Left lobe of liver (tissue), 2 donors: ENCODE measurements at regions not wholly inside any gene's neighbourhood (a gene's known extent, or its start where the extent isn't known, plus 50 kb on each side); places are given as distances from the start of the nearest gene placed in this dataset.
"Not testable (repeated sequence)": the region's sequence is repeated elsewhere in the genome, so short reads cannot be mapped to it uniquely, and the experiment has no call there.

Experiments
- ATAC-seq: fragments of 200-7000 bp; cut with Tn5 transposase; one replicate; pipeline ENCODE4 v1.9.1; 2020; ENCODE audit warnings: mild to moderate bottlenecking, moderate library complexity
- DNase-seq: peaks from one replicate; pipeline ENCODE4 v3.0.0-alpha.2; 2020; ENCODE audit warnings: low spot score
- donor health status: DM: no; HTN: no; CAD: no; lungs with moderate emphysema.
- donor health status: DM: no; HTN: yes; CAD: no.

GRCh38 chr2:150222379-150222778, 265.1 kb downstream of the RND3 start:
- ATAC-seq (no peak), DNase-seq (no peak)

- no peak for DNase-seq
- no peak for ATAC-seq
Measured at GRCh38 chr2:150219861-150220260, 267.6 kb downstream of the RND3 start.

- DNase-seq, result no peak
- ATAC-seq, result no peak
Measured at GRCh38 chr2:150215041-150215440, 272.4 kb downstream of the RND3 start.

- DNase-seq (no peak), ATAC-seq (peak; percentile 92)
Measured at GRCh38 chr2:150214626-150215025, 272.8 kb downstream of the RND3 start.

GRCh38 chr2:150212722-150213171, 274.7 kb downstream of the RND3 start:
- DNase-seq (no peak), ATAC-seq (no peak)

- DNase-seq, result no peak
- ATAC-seq, result no peak
Measured at GRCh38 chr2:150211164-150211631, 276.3 kb downstream of the RND3 start.

- DNase-seq, result no peak
- ATAC-seq, result no peak
Measured at GRCh38 chr2:150209746-150210145, 277.7 kb downstream of the RND3 start.

- no peak for DNase-seq
- ATAC-seq, result no peak
Measured at GRCh38 chr2:150208689-150209088, 278.8 kb downstream of the RND3 start.

GRCh38 chr2:150207979-150208378, 279.5 kb downstream of the RND3 start:
- no peak for DNase-seq
- ATAC-seq, result no peak

GRCh38 chr2:150204451-150204850, 283.0 kb downstream of the RND3 start:
- ATAC-seq (peak; percentile 69), DNase-seq (no peak)

GRCh38 chr2:150194816-150195215, 292.7 kb downstream of the RND3 start:
- not testable (repeated sequence) for DNase-seq

GRCh38 chr2:150192701-150193100, 294.8 kb downstream of the RND3 start:
- no peak for DNase-seq

More at GRCh38 chr2:150194816-150195215, 292.7 kb downstream of the RND3 start:
- ATAC-seq, result not testable (repeated sequence)

GRCh38 chr2:150191349-150191748, 296.1 kb downstream of the RND3 start:
- no peak for ATAC-seq

More at GRCh38 chr2:150192701-150193100, 294.8 kb downstream of the RND3 start:
- ATAC-seq, result no peak

GRCh38 chr2:150190546-150190945, 296.9 kb downstream of the RND3 start:
- DNase-seq (no peak), ATAC-seq (no peak)

More at GRCh38 chr2:150191349-150191748, 296.1 kb downstream of the RND3 start:
- DNase-seq, result no peak

GRCh38 chr2:150188800-150189199, 298.7 kb downstream of the RND3 start:
- no peak for DNase-seq
- ATAC-seq, result peak; percentile 86

- ATAC-seq (peak; percentile 36), DNase-seq (no peak)
Measured at GRCh38 chr2:150188177-150188576, 299.3 kb downstream of the RND3 start.

GRCh38 chr2:150182566-150183235, 304.8 kb downstream of the RND3 start:
- ATAC-seq (no peak), DNase-seq (no peak)

- ATAC-seq, result peak; percentile 36
- no peak for DNase-seq
Measured at GRCh38 chr2:150178591-150178990, 308.9 kb downstream of the RND3 start.

GRCh38 chr2:150174971-150175421, 312.5 kb downstream of the RND3 start:
- DNase-seq (no peak), ATAC-seq (peak; percentile 76)

GRCh38 chr2:150174056-150174805, 313.2 kb downstream of the RND3 start:
- ATAC-seq, result peak; percentile 31

GRCh38 chr2:150171065-150171548, 316.4 kb downstream of the RND3 start:
- no peak for DNase-seq
- ATAC-seq, result no peak

More at GRCh38 chr2:150174056-150174805, 313.2 kb downstream of the RND3 start:
- DNase-seq, result no peak

GRCh38 chr2:150169237-150169629, 318.2 kb downstream of the RND3 start:
- DNase-seq (peak; percentile 89), ATAC-seq (peak; percentile 77)
